Astrocyte of the spinal cord (primary cell): ENCODE measurements at regions not wholly inside any gene's neighbourhood (a gene's known extent, or its start where the extent isn't known, plus 50 kb on each side); places are given as distances from the start of the nearest gene placed in this dataset.
"Not testable (repeated sequence)": the region's sequence is repeated elsewhere in the genome, so short reads cannot be mapped to it uniquely, and the experiment has no call there.

Experiments
- DNase-seq: peaks from one replicate; pipeline ENCODE4 v3.0.0; 2011; ENCODE audit warnings: low read depth, low spot score
- H3K4me3 ChIP-seq: 2 replicates; pipeline ENCODE4 v1.5.1; 2011; ENCODE audit warnings: low read depth, mild to moderate bottlenecking, low read length, moderate library complexity
- in situ Hi-C: cut with HindIII; loops from 2 replicates; pipeline ENCODE4 v1.10.0; 2017; ENCODE audit warnings: low sequenced_read_pairs
- TF ChIP-seq, protein P1 (sequence below): IDR thresholded peaks from 2 replicates; pipeline ENCODE4 v1.5.1; 2012; ENCODE audit warnings: low read depth, mild to moderate bottlenecking, low read length, inconsistent platforms

DNA sequence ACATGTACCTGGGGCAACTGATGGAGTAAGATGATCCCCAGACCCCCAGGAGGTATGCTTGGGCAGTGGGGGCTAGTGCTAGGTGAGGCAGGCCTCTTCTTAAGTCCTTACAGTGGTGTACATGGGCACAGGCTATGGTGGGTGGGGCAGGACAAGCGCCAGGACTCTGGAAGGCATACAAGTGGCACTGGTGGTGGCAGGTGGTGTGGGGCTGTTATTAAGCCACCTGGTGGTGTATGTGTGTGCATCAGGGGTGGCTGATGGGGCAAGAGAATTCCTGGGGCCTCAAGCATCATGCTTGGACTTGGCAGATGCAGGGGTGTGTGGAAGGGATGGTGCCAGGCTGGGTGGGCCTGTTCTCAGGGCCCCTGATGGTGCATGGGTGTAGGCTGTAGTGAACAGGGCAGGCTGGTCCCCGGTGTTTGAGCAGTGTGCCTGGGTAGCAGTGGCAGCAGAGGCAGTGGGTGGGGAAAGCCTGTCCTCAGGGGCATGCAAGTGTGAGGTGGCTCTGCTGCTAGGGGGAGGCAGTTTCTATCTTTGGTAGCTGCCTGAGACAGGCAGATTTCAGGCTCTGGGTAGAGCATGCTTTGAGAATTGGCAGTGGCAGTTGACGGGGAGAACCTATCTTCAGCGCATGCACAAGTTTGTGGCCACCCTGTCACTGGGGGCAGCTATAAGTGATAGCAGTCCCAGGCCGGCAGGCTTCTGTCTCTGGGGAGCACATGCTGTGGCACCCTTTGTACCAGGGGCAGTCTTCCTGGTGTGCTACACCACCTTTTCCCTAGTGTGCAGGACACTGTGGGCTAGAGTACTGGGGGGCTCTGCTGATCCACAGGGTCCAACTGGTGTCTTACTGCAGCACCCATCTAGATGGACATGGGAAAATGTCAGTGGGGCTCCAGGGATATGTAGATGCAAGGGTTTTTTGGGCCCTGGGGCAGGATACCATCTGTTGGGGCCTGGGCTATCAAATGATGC is 52.6 kb upstream of the ABCD2 start:
- H3K4me3 ChIP-seq = no peak overlapping the region
- in situ Hi-C loops = no loop called here
- TF ChIP-seq, protein P1, sequence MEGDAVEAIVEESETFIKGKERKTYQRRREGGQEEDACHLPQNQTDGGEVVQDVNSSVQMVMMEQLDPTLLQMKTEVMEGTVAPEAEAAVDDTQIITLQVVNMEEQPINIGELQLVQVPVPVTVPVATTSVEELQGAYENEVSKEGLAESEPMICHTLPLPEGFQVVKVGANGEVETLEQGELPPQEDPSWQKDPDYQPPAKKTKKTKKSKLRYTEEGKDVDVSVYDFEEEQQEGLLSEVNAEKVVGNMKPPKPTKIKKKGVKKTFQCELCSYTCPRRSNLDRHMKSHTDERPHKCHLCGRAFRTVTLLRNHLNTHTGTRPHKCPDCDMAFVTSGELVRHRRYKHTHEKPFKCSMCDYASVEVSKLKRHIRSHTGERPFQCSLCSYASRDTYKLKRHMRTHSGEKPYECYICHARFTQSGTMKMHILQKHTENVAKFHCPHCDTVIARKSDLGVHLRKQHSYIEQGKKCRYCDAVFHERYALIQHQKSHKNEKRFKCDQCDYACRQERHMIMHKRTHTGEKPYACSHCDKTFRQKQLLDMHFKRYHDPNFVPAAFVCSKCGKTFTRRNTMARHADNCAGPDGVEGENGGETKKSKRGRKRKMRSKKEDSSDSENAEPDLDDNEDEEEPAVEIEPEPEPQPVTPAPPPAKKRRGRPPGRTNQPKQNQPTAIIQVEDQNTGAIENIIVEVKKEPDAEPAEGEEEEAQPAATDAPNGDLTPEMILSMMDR = no peak
- DNase-seq = no peak

DNA sequence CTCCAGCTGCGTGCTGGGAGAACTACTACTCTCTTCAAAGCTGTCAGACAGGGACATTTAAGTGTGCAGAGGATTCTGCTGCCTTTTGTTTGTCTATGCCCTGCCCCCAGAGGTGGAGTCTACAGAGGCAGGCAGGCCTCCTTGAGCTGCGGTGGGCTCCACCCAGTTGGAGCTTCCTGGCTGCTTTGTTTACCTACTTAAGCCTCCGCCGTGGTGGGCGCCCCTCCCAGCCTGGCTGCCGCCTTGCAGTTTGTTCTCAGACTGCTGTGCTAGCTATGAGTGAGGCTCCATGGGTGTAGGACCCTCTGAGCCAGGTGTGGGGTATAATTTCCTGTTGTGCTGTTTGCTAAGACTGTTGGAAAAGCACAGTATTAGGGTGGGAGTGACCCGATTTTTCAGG is 49.9 kb upstream of the ABCD2 start:
- in situ Hi-C loops, H3K4me3 ChIP-seq, DNase-seq: not testable (repeated sequence)
